Right kidney (tissue), 1 donor: ENCODE measurements at regions not wholly inside any gene's neighbourhood (a gene's known extent, or its start where the extent isn't known, plus 50 kb on each side); places are given as distances from the start of the nearest gene placed in this dataset.

Source experiments
- DNase-seq: peaks from one replicate; pipeline ENCODE4 v3.0.0-alpha.2; 2016

- DNase-seq, result no peak
Observed at GRCh38 chr18:42137693-42138375, 182.8 kb downstream of the PIK3C3 start.

GRCh38 chr18:42141439-42141838, 186.4 kb downstream of the PIK3C3 start:
- no peak for DNase-seq

DNA sequence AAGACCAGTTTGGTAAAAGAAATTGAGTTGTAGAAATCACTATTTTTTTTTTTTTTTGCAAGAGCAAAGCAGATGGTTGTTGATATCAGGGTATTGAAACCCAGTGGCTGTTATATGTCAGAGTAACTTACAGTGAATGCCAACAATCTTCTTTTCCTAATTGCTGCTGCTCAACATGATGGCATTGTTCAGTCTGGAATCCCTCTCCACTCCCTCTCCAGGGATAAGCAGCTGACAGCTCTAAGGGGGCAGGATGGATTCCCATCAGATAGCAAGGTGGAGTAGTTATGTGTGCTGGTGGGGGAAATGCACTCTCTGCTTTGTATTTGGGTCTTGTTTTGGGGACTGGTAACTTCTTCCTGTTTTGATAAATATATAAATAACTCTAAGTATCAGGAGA, 200.0 kb downstream of the PIK3C3 start:
- DNase-seq, result no peak

GRCh38 chr18:42156281-42156680, 201.2 kb downstream of the PIK3C3 start:
- no peak for DNase-seq

DNA sequence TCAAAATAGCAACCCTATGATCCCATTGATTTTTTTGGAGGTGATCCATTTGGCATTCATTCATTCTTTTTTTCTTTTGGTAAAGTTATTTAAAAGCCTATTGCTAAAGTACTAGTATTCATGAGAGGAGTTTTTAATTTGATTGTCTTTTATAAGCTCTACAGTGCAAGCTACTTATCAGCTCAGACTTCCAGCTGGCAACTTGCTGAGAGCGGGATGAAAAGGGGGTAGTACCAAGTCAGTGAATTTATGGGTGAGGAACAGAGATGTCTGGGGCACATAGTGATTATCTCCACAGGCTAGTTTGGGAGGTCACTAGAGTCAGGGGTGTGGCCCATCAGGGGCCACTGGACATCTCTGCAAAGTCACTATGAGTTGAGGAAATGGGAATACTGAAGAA, 202.4 kb downstream of the PIK3C3 start:
- DNase-seq, result no peak

- no peak for DNase-seq
Observed at GRCh38 chr18:42157878-42158277, 202.8 kb downstream of the PIK3C3 start.

DNA sequence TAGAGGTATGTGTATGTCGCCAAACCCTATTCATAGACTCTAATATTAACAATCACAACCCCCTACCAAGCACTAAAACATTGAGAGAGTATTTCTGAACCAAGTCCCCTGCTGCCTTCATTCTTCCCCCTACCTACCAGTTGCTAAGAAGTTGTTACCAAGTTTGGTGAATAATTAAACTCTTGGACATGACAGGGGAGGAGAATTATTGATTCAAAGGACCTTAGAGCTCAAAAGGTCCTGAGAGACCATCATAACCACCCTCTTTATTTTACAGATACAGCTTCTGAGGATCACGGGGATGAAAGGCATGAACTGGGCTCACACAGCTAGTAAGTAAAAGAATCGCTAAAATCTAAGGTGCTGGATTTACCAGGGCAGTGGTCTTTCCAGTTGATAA, 204.1 kb downstream of the PIK3C3 start:
- no peak for DNase-seq

DNA sequence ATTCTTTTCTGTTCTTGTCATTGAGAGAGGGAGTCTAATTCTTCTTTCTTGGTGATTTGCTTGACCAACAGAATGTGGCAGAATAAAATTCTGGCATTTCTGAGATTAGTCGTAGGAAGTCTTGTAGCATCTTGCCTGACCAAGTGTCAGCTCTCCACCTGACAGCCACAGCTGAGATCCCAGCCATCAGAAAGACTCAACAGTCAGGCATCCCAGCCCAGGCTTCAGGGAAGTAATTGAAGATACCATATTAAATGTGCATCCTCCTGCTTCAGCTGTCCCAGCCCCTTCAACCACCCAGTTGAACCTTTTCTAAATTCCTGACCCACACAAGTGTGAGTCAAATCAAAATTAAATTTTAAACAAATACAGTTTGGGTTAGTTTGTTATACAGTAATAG, 208.3 kb downstream of the PIK3C3 start:
- no peak for DNase-seq

- no peak for DNase-seq
Observed at GRCh38 chr18:42164556-42164955, 209.5 kb downstream of the PIK3C3 start.

GRCh38 chr18:42165922-42166513, 211.0 kb downstream of the PIK3C3 start:
- no peak for DNase-seq

GRCh38 chr18:42168487-42168886, 213.5 kb downstream of the PIK3C3 start:
- no peak for DNase-seq

DNA sequence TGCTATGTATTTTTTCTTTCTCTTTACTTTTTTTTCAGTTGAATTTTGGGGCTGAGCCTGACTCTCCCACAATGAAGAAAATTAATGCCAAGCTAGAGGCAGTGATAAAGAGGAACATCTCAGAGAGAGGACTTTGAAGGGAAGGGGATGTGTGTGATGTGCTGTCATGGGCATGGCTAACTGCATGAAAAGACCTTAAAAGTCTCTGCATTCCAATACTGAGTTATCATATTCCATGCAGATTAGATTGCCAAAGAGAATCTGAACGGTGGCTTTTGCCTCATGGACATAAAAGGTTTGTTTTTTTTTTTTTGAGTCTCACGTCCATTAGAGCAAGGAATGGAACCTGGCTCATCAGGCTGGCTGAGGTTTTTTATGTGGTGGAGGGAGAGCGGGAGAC, 213.9 kb downstream of the PIK3C3 start:
- no peak for DNase-seq

GRCh38 chr18:42174909-42175308, 219.9 kb downstream of the PIK3C3 start:
- no peak for DNase-seq

DNA sequence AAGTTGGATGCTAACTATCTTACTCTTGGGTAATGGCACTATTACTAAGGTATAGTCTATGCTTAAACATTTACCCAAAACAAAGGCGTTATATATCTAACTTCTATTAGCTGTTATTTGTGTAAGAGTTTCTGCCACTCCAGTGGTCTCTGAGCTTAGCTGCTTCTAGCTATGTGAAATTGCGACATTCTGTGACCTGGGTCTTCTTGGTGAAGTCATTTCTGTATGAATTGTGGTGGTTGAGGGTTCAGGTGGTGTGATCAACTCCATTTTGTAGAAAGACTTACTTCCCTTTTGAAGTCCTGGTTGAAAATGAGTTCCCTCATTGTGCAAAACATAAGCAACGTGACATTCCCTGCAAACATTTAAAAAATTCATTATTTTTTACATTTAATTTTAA, 221.6 kb downstream of the PIK3C3 start:
- no peak for DNase-seq

GRCh38 chr18:42177390-42177789, 222.4 kb downstream of the PIK3C3 start:
- DNase-seq, result no peak

GRCh38 chr18:42178376-42179080, 223.5 kb downstream of the PIK3C3 start:
- DNase-seq, result no peak

DNA sequence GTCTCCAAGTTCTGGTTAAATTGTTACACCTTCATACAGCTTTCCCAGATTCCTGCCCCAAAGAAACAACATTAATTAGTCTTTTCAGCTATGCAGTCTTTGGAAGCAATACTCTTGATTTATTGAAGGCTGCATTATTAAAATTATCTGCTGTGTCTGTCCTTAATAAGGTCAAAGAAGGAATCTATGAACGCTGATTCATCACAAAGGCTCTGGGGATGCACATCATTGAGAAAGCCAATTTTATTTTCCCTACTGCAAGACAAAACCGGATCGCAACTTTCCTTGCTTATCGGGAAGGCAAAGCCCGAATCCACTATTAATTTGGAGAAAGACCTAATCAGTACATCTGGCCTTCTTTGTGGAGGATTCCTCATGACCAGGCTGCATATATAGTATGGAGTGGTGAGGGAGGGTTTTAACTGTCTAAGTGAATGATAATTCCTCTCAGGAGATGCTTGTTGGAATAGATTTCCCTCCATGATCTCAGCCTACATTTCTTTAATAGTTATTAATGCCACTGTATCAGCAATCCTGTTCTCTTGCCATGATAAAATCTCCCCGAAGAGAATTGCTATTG, 224.6 kb downstream of the PIK3C3 start:
- DNase-seq, result no peak

DNA sequence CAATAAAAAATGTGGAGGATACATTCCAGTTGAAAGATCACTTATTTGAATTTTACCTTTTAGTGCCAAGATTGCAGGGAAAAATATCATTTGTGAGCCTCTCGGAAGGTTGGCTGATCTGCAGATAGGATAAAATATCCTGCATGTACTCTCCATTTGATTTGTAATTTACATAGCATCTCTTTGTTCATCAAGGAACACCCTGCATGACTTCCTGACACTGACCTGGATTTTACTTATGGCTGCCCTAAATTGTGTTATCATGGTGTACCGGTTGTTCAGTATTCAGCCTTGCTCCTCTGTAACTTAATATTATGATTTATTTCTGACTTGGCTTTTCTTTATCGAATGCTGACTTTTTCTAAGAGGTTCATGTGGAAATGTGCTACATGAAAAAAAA, 226.4 kb downstream of the PIK3C3 start:
- no peak for DNase-seq

GRCh38 chr18:42182728-42183700, 228.0 kb downstream of the PIK3C3 start:
- no peak for DNase-seq

GRCh38 chr18:42183746-42184145, 228.7 kb downstream of the PIK3C3 start:
- no peak for DNase-seq

GRCh38 chr18:42184685-42185477, 229.8 kb downstream of the PIK3C3 start:
- no peak for DNase-seq
